ENCODE measurements at regions not wholly inside any gene's neighbourhood (a gene's known extent, or its start where the extent isn't known, plus 50 kb on each side); places are given as distances from the start of the nearest gene placed in this dataset.

DNA sequence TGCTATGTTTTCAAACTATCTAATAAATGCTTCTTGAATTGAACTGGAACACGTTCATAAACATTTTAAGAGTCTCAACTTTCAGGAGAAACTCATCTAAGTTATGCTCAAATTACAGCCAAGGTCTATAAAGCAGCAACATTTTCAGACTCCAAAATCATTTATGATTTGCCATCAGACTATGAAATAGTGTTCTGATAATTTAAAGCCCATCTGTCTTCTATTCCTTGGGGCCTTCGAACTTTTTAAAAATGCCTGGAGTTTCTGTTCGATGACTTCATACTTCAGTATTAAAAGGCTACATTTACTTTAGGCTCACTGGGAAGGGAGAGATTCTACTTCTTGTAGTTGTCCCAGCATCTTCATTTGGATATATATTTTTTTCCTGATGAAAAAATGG lies 73.6 kb upstream of the NXPH2 start:
- Histone ChIP-seq H3K4me3 (no peak overlapping the region), H3K9me3 (no peaks in the 10 kb centered on the region), H3K36me3 (no peaks in the 10 kb centered on the region), H3K4me1 (peaks cover 0 to 8% (median 0%) of the 10 kb centered on the region in 3 donors), H3K27ac (no peak overlapping the region), H3K27me3 (peaks cover 6% of the 10 kb centered on the region)
- TF ChIP-seq, protein P1, sequence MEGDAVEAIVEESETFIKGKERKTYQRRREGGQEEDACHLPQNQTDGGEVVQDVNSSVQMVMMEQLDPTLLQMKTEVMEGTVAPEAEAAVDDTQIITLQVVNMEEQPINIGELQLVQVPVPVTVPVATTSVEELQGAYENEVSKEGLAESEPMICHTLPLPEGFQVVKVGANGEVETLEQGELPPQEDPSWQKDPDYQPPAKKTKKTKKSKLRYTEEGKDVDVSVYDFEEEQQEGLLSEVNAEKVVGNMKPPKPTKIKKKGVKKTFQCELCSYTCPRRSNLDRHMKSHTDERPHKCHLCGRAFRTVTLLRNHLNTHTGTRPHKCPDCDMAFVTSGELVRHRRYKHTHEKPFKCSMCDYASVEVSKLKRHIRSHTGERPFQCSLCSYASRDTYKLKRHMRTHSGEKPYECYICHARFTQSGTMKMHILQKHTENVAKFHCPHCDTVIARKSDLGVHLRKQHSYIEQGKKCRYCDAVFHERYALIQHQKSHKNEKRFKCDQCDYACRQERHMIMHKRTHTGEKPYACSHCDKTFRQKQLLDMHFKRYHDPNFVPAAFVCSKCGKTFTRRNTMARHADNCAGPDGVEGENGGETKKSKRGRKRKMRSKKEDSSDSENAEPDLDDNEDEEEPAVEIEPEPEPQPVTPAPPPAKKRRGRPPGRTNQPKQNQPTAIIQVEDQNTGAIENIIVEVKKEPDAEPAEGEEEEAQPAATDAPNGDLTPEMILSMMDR (IDR thresholded peaks at IDR 0.05): no peak
- TF ChIP-seq POLR2A (IDR thresholded peaks at IDR 0.05) (no peak), EP300 (IDR thresholded peaks at IDR 0.05) (no peak), POLR2AphosphoS5 (IDR thresholded peaks at IDR 0.05) (no peak)
- no peak for ATAC-seq
- 23 to 43% methylated on average over 3 of the region's 3 CpGs for WGBS, 2 donors (ENCODE audit: low coverage in 1 of 2)

DNA sequence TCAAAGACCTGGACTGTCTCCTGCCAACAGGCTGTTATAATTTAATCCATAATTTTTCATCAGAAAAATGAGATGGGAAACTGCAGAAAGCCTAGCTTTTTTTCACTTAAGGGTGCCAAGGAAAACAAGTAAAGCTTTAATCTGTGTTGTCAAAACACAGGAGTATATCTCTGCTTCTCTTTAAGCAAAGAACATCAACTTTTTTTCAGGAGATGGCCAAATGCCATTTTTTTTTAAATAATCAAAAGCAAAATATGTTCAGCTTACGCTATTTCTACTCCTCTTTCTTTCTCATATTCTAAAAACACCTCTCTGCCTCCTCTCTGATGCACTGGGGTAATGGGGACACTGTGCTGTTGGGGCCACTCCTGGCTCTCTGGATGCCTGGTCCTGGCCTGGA lies 73.1 kb upstream of the NXPH2 start:
- H3K4me1 ChIP-seq: peaks cover 0 to 8% (median 0%) of the 10 kb centered on the region in 3 donors

DNA sequence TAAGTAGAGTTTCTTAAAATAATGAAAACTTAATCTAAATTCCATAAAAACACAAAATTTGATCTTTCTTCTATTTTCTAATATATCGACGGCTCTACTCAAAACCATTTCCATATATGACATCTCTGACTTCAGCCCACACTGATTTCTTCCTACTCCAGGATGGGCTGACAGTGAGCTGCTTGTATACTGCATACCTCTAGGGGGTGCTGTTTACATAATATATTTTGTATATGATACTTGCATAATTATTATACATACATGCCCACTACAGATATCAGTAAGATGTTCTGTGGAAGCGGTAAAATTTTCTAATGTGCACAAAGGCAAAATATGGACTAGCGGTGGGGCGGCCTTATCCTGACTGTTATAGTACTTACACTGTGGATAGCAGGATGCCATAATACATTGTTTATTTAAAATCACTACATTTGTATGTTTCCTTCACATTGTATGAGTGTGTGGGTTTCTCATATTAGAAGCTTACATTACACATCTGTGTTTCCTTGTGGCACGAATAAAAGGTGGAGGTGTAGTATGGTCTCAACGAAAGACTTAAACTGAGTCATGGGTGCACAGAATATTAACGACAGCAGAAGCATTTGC lies 66.1 kb upstream of the NXPH2 start:
- H3K27me3 ChIP-seq: no peaks in the 10 kb centered on the region
- no peak overlapping the region for H3K27ac ChIP-seq
- 65 to 69% methylated on average over 8 of the region's 8 CpGs for WGBS, 2 donors (ENCODE audit: low coverage in 1 of 2)
- TF ChIP-seq, protein P1 (IDR thresholded peaks at IDR 0.05): peak in 2 of 4 experiments; percentile 21 to 46
- no peak for TF ChIP-seq POLR2A (IDR thresholded peaks at IDR 0.05)
- no peaks in the 10 kb centered on the region for H3K36me3 ChIP-seq
- no peak for ATAC-seq
- H3K4me3 ChIP-seq: no peak overlapping the region
- H3K9me3 ChIP-seq: no peaks in the 10 kb centered on the region
- no peaks in the 10 kb centered on the region for H3K4me1 ChIP-seq

More for the DNA sequence above, 73.1 kb upstream of the NXPH2 start:
- no peak overlapping the region for H3K27ac ChIP-seq
- no peak overlapping the region for H3K4me3 ChIP-seq
- WGBS, 2 donors (ENCODE audit: low coverage in 1 of 2): 43 to 56% methylated on average over 1 of the region's 1 CpG
- H3K9me3 ChIP-seq: no peaks in the 10 kb centered on the region
- TF ChIP-seq, protein P1 (IDR thresholded peaks at IDR 0.05): no peak
- TF ChIP-seq POLR2A (IDR thresholded peaks at IDR 0.05) (no peak), EP300 (IDR thresholded peaks at IDR 0.05) (no peak), POLR2AphosphoS5 (IDR thresholded peaks at IDR 0.05) (no peak)
- peaks cover 6% of the 10 kb centered on the region for H3K27me3 ChIP-seq
- ATAC-seq: no peak
- H3K36me3 ChIP-seq: no peaks in the 10 kb centered on the region

DNA sequence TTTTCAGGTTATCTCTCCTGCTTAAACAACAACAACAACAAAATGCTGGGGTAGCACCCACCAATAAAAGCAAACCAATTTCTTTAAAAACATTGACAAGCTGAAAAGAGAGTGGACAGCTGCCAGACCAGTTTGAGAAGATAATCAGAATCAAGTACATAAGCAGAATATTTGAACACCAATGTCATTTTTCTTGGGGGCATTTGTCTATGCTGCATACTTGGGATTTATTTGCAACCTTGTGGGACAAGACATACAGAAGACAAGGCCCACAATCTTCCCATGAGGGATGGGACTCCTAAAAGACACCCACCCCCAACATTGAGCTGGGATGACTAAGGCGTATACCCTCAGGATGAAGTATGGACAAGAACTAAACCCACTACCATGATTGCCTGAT lies 62.2 kb upstream of the NXPH2 start:
- H3K4me3 ChIP-seq: no peak overlapping the region
- WGBS, 2 donors (ENCODE audit: low coverage in 1 of 2): 67 to 90% methylated on average over 1 of the region's 1 CpG
- H3K36me3 ChIP-seq: no peaks in the 10 kb centered on the region
- no peak overlapping the region for H3K27ac ChIP-seq
- no peak for ATAC-seq
- TF ChIP-seq, protein P1 (IDR thresholded peaks at IDR 0.05): no peak
- no peak for TF ChIP-seq POLR2A (IDR thresholded peaks at IDR 0.05)
- TF ChIP-seq EP300 (IDR thresholded peaks at IDR 0.05): no peak
- no peak for TF ChIP-seq POLR2AphosphoS5 (IDR thresholded peaks at IDR 0.05)
- H3K9me3 ChIP-seq: no peaks in the 10 kb centered on the region
- H3K27me3 ChIP-seq: no peaks in the 10 kb centered on the region
- no peaks in the 10 kb centered on the region for H3K4me1 ChIP-seq

DNA sequence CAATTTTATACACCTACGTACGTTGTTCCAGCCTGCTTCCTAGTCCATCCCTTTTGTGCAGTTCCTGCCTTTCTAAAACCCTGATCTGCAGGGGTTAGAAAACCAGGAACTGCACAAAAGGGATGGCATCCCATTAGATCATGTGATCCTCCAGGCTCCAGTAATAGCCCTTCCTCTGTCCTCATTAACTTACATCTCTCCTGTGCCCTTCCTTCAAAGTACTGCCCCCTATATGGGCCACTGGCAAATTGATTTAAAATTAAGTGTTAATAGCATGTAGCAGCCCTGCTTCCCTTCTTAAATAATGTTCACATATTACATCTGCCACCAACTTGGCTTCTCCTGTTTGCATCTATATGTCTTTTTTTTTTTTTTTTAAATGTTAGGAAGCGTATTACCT lies 61.3 kb upstream of the NXPH2 start:
- H3K27me3 ChIP-seq: no peaks in the 10 kb centered on the region
- no peaks in the 10 kb centered on the region for H3K9me3 ChIP-seq
- H3K4me1 ChIP-seq: no peaks in the 10 kb centered on the region
- no peak for ATAC-seq
- H3K27ac ChIP-seq: no peak overlapping the region
- H3K4me3 ChIP-seq: no peak overlapping the region
- TF ChIP-seq EP300 (IDR thresholded peaks at IDR 0.05): no peak
- TF ChIP-seq POLR2AphosphoS5 (IDR thresholded peaks at IDR 0.05): no peak
- TF ChIP-seq POLR2A (IDR thresholded peaks at IDR 0.05): no peak
- TF ChIP-seq, protein P1 (IDR thresholded peaks at IDR 0.05): no peak
- WGBS, 2 donors (ENCODE audit: low coverage in 1 of 2): 80 to 100% methylated on average over 1 to 3 of the region's 3 CpGs
- no peaks in the 10 kb centered on the region for H3K36me3 ChIP-seq

Measured in gastroesophageal sphincter (tissue), 4 donors.